Vagina (tissue), 2 donors: ENCODE measurements at regions not wholly inside any gene's neighbourhood (a gene's known extent, or its start where the extent isn't known, plus 50 kb on each side); places are given as distances from the start of the nearest gene placed in this dataset.

Experiments used
- DNase-seq, 2 donors: peaks; one replicate each; pipeline ENCODE4 v3.0.0-alpha.2; 2017; ENCODE audit errors: extremely low spot score in 2 of 2
- H3K27ac ChIP-seq: fragments of 200-600 bp; sonication (generic); one replicate; pipeline ENCODE4 v1.5.1; 2019
- H3K27me3 ChIP-seq: fragments of 200-600 bp; sonication (generic); one replicate; pipeline ENCODE4 v1.5.1; 2019
- H3K36me3 ChIP-seq, 2 donors: fragments of 200-600 bp; sonication (generic); one replicate each; pipeline ENCODE4 v1.5.1; 2017 to 2019
- H3K4me1 ChIP-seq: fragments of 200-600 bp; sonication (generic); one replicate; pipeline ENCODE4 v1.5.1; 2019
- H3K4me3 ChIP-seq, 2 donors: fragments of 200-600 bp; sonication (generic); 1 replicate in 1 of 2; 2 replicates in 1 of 2; pipeline ENCODE4 v1.5.1; 2016 to 2019
- H3K9me3 ChIP-seq: fragments of 200-600 bp; sonication (generic); one replicate; pipeline ENCODE4 v1.5.1; 2019
- CTCF ChIP-seq, 3 experiments: fragments of 450-650 bp in 2 of 3; fragments of 200-600 bp in 1 of 3; sonication (generic) in 1 of 3; IDR thresholded peaks; one replicate each; pipeline ENCODE4 v1.5.1; 2017 to 2019; ENCODE audit warnings: antibody characterized with exemption in 3 of 3, mild to moderate bottlenecking in 2 of 3, moderate library complexity in 2 of 3
- POLR2A ChIP-seq, 2 donors: fragments of 450-650 bp; IDR thresholded peaks; one replicate each; pipeline ENCODE4 v1.6.1; 2017; ENCODE audit warnings: antibody characterized with exemption in 2 of 2, mild to moderate bottlenecking in 2 of 2, moderate library complexity in 2 of 2
- POLR2AphosphoS5 ChIP-seq, 2 donors: sonication (generic); formaldehyde crosslinking; IDR thresholded peaks; one replicate each; pipeline ENCODE4 v1.9.0; 2017; ENCODE audit warnings: antibody characterized with exemption in 2 of 2, mild to moderate bottlenecking in 2 of 2, low read depth in 1 of 2; ENCODE audit not compliant: insufficient read depth in 1 of 2
- intact Hi-C: fragments of 100-400 bp; cut with DNase I; formaldehyde crosslinking; loops from one replicate; pipeline ENCODE4 v1.15.1; 2023

DNA sequence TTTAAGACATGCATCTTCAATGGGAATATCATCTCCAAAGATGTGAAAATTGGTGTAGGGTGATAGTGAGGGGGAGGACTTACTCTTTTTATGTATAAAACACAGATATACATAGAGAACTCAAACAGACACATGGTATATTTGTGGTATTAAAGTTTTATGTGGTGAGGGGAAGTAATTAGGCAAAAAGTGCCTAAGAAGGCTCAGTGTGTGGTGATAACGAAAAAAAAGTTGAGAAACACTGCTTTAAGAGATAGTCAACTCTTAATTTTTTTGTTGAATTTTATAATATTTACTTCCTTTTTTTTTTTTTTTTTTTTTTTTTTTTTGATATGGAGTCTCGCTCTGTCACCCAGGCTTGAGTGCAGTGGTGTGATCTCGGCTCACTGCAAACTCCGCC is 174.2 kb upstream of the FRMD4B start:
- no peaks in the 10 kb centered on the region for H3K27me3 ChIP-seq
- H3K9me3 ChIP-seq, result no peaks in the 10 kb centered on the region
- intact Hi-C loops, result no loop called here
- H3K4me3 ChIP-seq, result no peak overlapping the region
- DNase-seq, result no peak
- TF ChIP-seq POLR2A (IDR thresholded peaks at IDR 0.05) (no peak), CTCF (IDR thresholded peaks at IDR 0.05) (no peak), POLR2AphosphoS5 (IDR thresholded peaks at IDR 0.05; ENCODE audit: insufficient read depth in 1 of 2, low read depth in 1 of 2) (no peak)
- no peaks in the 10 kb centered on the region for H3K4me1 ChIP-seq
- H3K27ac ChIP-seq, result no peak overlapping the region
- no peaks in the 10 kb centered on the region for H3K36me3 ChIP-seq

DNA sequence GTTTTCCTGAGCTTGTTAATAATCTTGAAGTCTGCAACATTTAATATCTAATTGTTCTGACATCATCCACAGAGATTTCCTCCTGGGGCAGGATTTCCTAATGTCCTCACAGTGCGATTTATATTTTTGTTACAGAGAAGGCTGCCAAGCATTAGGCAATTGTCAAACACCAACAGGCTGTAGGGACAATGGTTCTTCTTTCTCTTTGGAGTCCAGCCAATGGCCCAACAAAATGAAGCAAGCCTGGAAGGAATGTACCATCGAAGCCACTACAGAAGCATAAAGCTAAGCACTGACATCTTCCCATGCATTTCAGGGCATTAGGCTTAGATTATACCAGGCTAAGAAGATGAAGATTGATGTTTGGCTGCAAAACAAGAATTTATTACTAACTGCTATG is 173.0 kb upstream of the FRMD4B start:
- DNase-seq, result no peak
- H3K9me3 ChIP-seq, result no peaks in the 10 kb centered on the region
- no peak overlapping the region for H3K27ac ChIP-seq
- no peaks in the 10 kb centered on the region for H3K4me1 ChIP-seq
- no peak for TF ChIP-seq CTCF (IDR thresholded peaks at IDR 0.05)
- TF ChIP-seq POLR2AphosphoS5 (IDR thresholded peaks at IDR 0.05; ENCODE audit: insufficient read depth in 1 of 2, low read depth in 1 of 2), result peak in 1 of 2 donors; percentile 58
- no peak for TF ChIP-seq POLR2A (IDR thresholded peaks at IDR 0.05)
- intact Hi-C loops, result no loop called here
- no peak overlapping the region for H3K4me3 ChIP-seq
- no peaks in the 10 kb centered on the region for H3K27me3 ChIP-seq
- H3K36me3 ChIP-seq, result no peaks in the 10 kb centered on the region

- Histone ChIP-seq H3K4me3 (no peak overlapping the region), H3K4me1 (no peaks in the 10 kb centered on the region), H3K36me3 (no peaks in the 10 kb centered on the region), H3K27me3 (no peaks in the 10 kb centered on the region), H3K27ac (no peak overlapping the region), H3K9me3 (no peaks in the 10 kb centered on the region)
- no peak for DNase-seq
- TF ChIP-seq POLR2A (IDR thresholded peaks at IDR 0.05), result no peak
- TF ChIP-seq POLR2AphosphoS5 (IDR thresholded peaks at IDR 0.05; ENCODE audit: insufficient read depth in 1 of 2, low read depth in 1 of 2), result no peak
- no peak for TF ChIP-seq CTCF (IDR thresholded peaks at IDR 0.05)
- intact Hi-C loops, result no loop called here
These were observed 168.7 kb upstream of the FRMD4B start for GRCh38 chr3:69554576-69554975.

DNA sequence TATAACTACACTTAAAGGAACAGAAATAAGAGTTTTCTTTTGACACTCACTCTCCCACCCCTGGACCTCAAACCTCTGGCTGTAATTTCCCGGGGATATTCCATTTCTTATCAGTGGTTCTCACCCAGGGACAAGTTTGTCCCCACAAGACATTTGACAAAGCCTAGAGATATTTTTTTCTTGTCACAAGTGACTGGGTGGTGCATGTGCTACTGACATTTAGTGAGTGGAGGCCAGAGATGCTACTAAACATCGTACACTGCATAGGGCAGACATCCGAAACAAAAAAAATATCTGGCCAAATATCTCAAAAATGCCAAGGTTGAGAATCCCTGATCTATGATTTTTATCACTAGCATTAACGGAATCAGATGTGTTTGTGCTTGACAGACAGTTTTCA is 168.0 kb upstream of the FRMD4B start:
- Histone ChIP-seq H3K9me3 (no peaks in the 10 kb centered on the region), H3K27me3 (no peaks in the 10 kb centered on the region), H3K36me3 (no peaks in the 10 kb centered on the region), H3K4me3 (no peak overlapping the region), H3K27ac (no peak overlapping the region), H3K4me1 (no peaks in the 10 kb centered on the region)
- intact Hi-C loops, result no loop called here
- no peak for DNase-seq
- no peak for TF ChIP-seq POLR2A (IDR thresholded peaks at IDR 0.05)

DNA sequence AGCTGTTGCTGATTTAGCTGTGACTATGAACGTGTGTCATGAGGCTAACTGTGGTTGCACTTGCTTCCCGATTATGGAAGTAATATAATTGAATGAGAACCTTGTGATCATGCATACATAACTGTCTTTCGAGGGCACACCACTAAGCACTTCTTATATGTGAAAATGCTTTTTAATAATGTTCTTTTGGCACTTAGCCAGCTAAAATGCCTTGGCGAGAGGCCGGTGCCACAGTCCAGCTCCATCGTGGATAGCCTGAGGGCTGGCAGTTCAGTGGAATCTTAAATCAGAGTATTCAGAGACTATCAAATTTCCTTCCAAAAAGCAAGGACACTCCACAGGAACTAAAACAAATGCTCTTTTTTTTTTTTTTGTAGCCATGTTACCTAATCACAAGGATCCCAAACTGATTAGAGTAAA is 161.6 kb upstream of the FRMD4B start:
- no peak overlapping the region for H3K4me3 ChIP-seq
- peaks cover 7% of the 10 kb centered on the region for H3K4me1 ChIP-seq
- H3K36me3 ChIP-seq, result no peaks in the 10 kb centered on the region
- H3K27me3 ChIP-seq, result no peaks in the 10 kb centered on the region
- intact Hi-C loops, result no loop called here
- no peak overlapping the region for H3K27ac ChIP-seq
- no peaks in the 10 kb centered on the region for H3K9me3 ChIP-seq
- DNase-seq, result no peak
- TF ChIP-seq POLR2A (IDR thresholded peaks at IDR 0.05) (no peak), CTCF (IDR thresholded peaks at IDR 0.05) (no peak), POLR2AphosphoS5 (IDR thresholded peaks at IDR 0.05; ENCODE audit: insufficient read depth in 1 of 2, low read depth in 1 of 2) (no peak)
